ENCODE measurements at regions not wholly inside any gene's neighbourhood (a gene's known extent, or its start where the extent isn't known, plus 50 kb on each side); places are given as distances from the start of the nearest gene placed in this dataset.

DNA sequence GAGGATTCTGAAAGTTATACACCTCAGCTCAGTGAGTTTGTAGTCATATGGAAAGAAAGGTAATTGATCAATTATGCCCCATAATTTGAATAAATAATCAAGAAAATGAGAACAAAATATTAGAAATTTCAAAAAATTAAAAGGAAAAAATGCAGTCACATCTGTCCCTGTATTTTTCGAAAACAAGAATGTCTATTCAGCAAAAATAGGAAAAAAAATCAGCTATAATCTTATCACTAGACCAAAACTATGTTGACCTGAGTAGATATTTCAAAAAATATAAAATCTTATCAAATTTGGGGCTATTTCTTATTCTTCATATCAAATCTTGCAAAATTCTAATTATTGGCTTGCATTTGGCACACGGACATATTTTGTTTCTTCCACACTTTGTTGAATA lies 501.2 kb upstream of the CNTN3 start:
- DNase-seq (ENCODE audit: extremely low read depth, low read depth) = no peak
- no peak for TF ChIP-seq CTCF (IDR thresholded peaks at IDR 0.05; ENCODE audit: low read depth, low read length)

DNA sequence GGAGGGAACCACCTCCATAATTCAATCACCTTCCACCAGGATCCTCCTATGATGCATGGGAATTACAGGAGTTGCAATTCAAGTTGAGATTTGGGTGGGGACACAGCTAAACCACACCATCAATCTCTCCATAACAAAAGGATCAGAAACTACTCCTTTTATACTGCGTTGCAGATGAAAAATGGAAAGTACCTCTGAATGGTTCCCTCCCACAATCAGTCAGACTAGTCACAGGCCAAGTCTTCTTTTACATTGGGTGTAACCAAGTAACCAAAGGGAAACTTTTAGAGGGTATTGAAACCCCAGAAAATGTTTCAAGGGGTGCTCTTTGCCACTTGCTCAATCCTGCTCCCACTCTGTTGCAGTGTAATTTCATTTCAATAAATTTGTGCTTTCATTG lies 504.3 kb upstream of the CNTN3 start:
- no peak for DNase-seq (ENCODE audit: extremely low read depth, low read depth)
- no peak for TF ChIP-seq CTCF (IDR thresholded peaks at IDR 0.05; ENCODE audit: low read depth, low read length)

- no peak for TF ChIP-seq CTCF (IDR thresholded peaks at IDR 0.05; ENCODE audit: low read depth, low read length)
- no peak for DNase-seq (ENCODE audit: extremely low read depth, low read depth)
These were observed 512.1 kb upstream of the CNTN3 start for GRCh38 chr3:75126556-75126955.

- no peak for DNase-seq (ENCODE audit: extremely low read depth, low read depth)
- no peak for TF ChIP-seq CTCF (IDR thresholded peaks at IDR 0.05; ENCODE audit: low read depth, low read length)
These were observed 514.6 kb upstream of the CNTN3 start for GRCh38 chr3:75129101-75129500.

DNA sequence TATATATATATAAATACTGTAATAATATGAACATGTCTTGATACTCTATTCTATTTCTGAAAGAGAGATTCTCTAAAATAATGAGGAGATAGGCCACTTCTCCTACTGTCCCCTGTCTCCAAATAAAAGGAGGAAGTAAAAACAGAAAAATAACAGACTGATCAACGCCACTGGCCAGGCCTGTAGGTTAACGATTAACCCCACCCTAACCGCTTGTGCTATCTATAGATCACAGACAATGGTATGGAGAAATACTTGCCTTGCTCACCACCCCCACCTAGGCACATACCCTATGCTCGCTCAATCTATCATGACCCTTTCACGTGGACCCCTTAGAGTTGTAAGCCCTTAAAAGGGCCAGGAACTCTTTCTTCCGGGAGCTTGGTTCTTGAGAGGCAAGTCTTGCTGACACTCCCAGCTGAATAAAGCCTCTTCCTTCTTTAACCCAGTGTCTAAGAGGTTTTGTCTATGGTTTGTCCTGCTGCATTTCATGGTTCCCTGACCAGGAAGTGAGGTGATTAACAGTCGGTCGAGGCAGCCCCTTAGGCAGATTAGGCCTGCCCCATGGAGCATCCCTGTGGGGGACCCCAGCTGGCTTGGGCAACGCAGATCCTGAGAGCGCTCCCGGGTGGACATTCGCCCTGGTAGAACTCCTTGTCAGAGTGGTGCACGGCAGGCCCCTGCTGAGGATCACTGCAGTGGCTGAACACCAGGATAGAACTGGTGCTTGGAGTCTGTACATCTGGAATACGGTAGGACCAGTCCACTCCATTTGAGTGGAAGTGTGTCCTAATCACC lies 521.8 kb upstream of the CNTN3 start:
- no peak for DNase-seq (ENCODE audit: extremely low read depth, low read depth)
- no peak for TF ChIP-seq CTCF (IDR thresholded peaks at IDR 0.05; ENCODE audit: low read depth, low read length)

DNA sequence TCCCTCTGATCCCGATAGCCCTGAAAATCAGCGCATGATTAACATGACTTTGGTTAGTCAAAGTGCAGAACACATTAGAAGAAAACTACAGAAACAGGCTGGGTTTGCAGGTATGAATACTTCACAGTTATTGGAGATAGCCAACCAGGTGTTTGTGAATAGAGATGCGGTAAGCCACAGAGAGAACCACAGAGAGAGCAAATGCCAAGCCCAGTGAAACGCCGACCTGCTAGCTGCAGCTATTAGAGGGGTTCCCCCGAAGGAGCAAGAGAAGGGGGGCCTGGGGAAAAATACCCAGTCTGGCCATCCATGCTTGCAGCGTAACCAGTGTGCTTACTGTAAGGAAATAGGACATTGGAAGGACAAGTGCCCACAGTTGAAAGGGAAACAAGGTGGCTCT lies 523.9 kb upstream of the CNTN3 start:
- TF ChIP-seq CTCF (IDR thresholded peaks at IDR 0.05; ENCODE audit: low read depth, low read length) = no peak
- DNase-seq (ENCODE audit: extremely low read depth, low read depth) = no peak

- TF ChIP-seq CTCF (IDR thresholded peaks at IDR 0.05; ENCODE audit: low read depth, low read length) = no peak
- DNase-seq (ENCODE audit: extremely low read depth, low read depth) = no peak
These were observed 523.1 kb upstream of the FRG2C start for GRCh38 chr3:75140904-75141615.

Data from AG09319 (cell line).